HCT116 (cell line): ENCODE measurements at regions not wholly inside any gene's neighbourhood (a gene's known extent, or its start where the extent isn't known, plus 50 kb on each side); places are given as distances from the start of the nearest gene placed in this dataset.

ENCODE experiments used
- ATAC-seq: fragments of 200-7000 bp; cut with Tn5 transposase; 2 replicates; pipeline ENCODE4 v1.9.1; 2020; ENCODE audit warnings: mild to moderate bottlenecking, moderate library complexity
- BruUV-seq: library from RNA; stranded (reverse); fragments of 400-500 nt; replicated peaks from 2 replicates; lab custom pipeline; 2021; lab: Mats Ljungman, UMichigan
- CTCF ChIA-PET: fragments of 300-600 bp; sonication (Branson Sonifier 250); formaldehyde crosslinking; loops from one replicate; lab custom pipeline; 2021; ENCODE audit warnings: antibody characterized with exemption; lab: Charles Lee
- POLR2A ChIA-PET: fragments of 300-600, 350-600 bp; sonication (Branson Sonifier 250); formaldehyde crosslinking; loops from one replicate; lab custom pipeline; 2021; ENCODE audit warnings: antibody characterized with exemption; lab: Charles Lee
- RAD21 ChIA-PET, 2 experiments: fragments of 300-600 bp; sonication (Branson Sonifier 250); formaldehyde crosslinking; loops; one replicate each; lab custom pipeline; 2023; ENCODE audit warnings: low total read pairs in 2 of 2; ENCODE audit not compliant: uncharacterized antibody in 2 of 2, unreplicated experiment in 2 of 2, low non-redundant PET in 1 of 2; lab: Charles Lee
- DNase-seq: peaks from one replicate; pipeline ENCODE4 v3.0.0-alpha.2; 2010; ENCODE audit warnings: low read depth, low spot score
- H2AFZ ChIP-seq: fragments of 200-600 bp; shearing (Covaris generic), sonication (generic); 2 replicates; pipeline ENCODE4 v1.6.1; 2017; ENCODE audit warnings: low read depth, mixed run types, mixed read lengths, antibody characterized with exemption, low read length; ENCODE audit not compliant: poor library complexity, severe bottlenecking
- H3K27ac ChIP-seq: 2 replicates; pipeline ENCODE4 v1.5.1; 2012; ENCODE audit warnings: low read depth, low read length
- H3K27me3 ChIP-seq: fragments of 200-600 bp; sonication (generic); 2 replicates; pipeline ENCODE4 v1.6.1; 2016; ENCODE audit warnings: mixed run types, low read length, mixed read lengths; ENCODE audit not compliant: insufficient read depth
- H3K36me3 ChIP-seq, 2 experiments: fragments of 200-500 bp in 1 of 2; fragments of 200-600 bp in 1 of 2; sonication (Bioruptor generic) in 1 of 2; sonication (generic) in 1 of 2; 2 replicates each; pipeline versions ENCODE4 v1.5.1 to v1.6.1; 2014 to 2016; ENCODE audit warnings: low read length in 2 of 2, inconsistent platforms in 1 of 2, mixed read lengths in 1 of 2, mixed run types in 1 of 2; ENCODE audit not compliant: insufficient read depth in 2 of 2, control insufficient read depth in 1 of 2
- H3K4me1 ChIP-seq, 2 experiments: fragments of 200-600 bp in 1 of 2; sonication (generic) in 1 of 2; 2 replicates each; pipeline versions ENCODE4 v1.5.1 to v1.6.1; 2012 to 2017; ENCODE audit warnings: low read length in 2 of 2, inconsistent platforms in 1 of 2, mild to moderate bottlenecking in 1 of 2, mixed read lengths in 1 of 2, mixed run types in 1 of 2, moderate library complexity in 1 of 2; ENCODE audit not compliant: insufficient read depth in 2 of 2, control insufficient read depth in 1 of 2
- H3K4me2 ChIP-seq: fragments of 200-600 bp; sonication (generic); 2 replicates; pipeline ENCODE4 v1.6.1; 2017; ENCODE audit warnings: mixed run types, low read length, mixed read lengths
- H3K4me3 ChIP-seq, 2 experiments: fragments of 200-600 bp in 1 of 2; sonication (generic) in 1 of 2; replicated peaks in 1 of 2; 2 replicates each; pipeline ENCODE4 v1.5.1; 2011 to 2016; ENCODE audit warnings: low read length in 2 of 2, control low read depth in 1 of 2, low read depth in 1 of 2, mild to moderate bottlenecking in 1 of 2, mixed read lengths in 1 of 2, mixed run types in 1 of 2
- H3K79me2 ChIP-seq: fragments of 200-600 bp; sonication (generic); 2 replicates; pipeline ENCODE4 v1.6.1; 2017; ENCODE audit warnings: mild to moderate bottlenecking, mixed run types, low read length, moderate library complexity, mixed read lengths; ENCODE audit not compliant: insufficient read depth
- H3K9ac ChIP-seq: fragments of 200-600 bp; sonication (generic); 2 replicates; pipeline ENCODE4 v1.6.1; 2016; ENCODE audit warnings: low read length, mixed read lengths
- H3K9me2 ChIP-seq: fragments of 200-600 bp; sonication (generic), shearing (Covaris generic); 2 replicates; pipeline ENCODE4 v1.6.1; 2017; ENCODE audit warnings: mixed run types, mild to moderate bottlenecking, moderate library complexity; ENCODE audit not compliant: insufficient read depth
- H3K9me3 ChIP-seq, 2 experiments: fragments of 200-500 bp in 1 of 2; fragments of 200-600 bp in 1 of 2; sonication (Bioruptor generic) in 1 of 2; sonication (generic) in 1 of 2; 2 replicates each; pipeline ENCODE4 v1.6.1; 2014 to 2017; ENCODE audit warnings: low read length in 2 of 2, mixed read lengths in 2 of 2, inconsistent platforms in 1 of 2, low read depth in 1 of 2, mild to moderate bottlenecking in 1 of 2, mixed run types in 1 of 2, moderate library complexity in 1 of 2; ENCODE audit not compliant: control insufficient read depth in 1 of 2, insufficient read depth in 1 of 2
- H4K20me1 ChIP-seq: fragments of 200-600 bp; sonication (generic), shearing (Covaris generic); 2 replicates; pipeline ENCODE4 v1.6.1; 2017; ENCODE audit warnings: mixed run types, mild to moderate bottlenecking, moderate library complexity; ENCODE audit not compliant: insufficient read depth
- EZH2 ChIP-seq: fragments of 200-600 bp; sonication (generic); IDR thresholded peaks from 2 replicates; pipeline ENCODE4 v1.6.1; 2017; ENCODE audit warnings: antibody characterized with exemption, mixed run types
- TCF7L2 ChIP-seq: IDR thresholded peaks from 2 replicates; pipeline ENCODE4 v1.7.0; 2011; ENCODE audit warnings: borderline replicate concordance, inconsistent platforms; ENCODE audit not compliant: insufficient read depth, insufficient read length; ENCODE audit errors: extremely low read depth
- intact Hi-C: fragments of 100-400 bp; cut with micrococcal nuclease; formaldehyde crosslinking; loops from 2 replicates; pipeline ENCODE4 v1.10.0; 2022
- TF ChIP-seq, protein P1 (sequence below): IDR thresholded peaks from 2 replicates; pipeline ENCODE4 v1.6.1; 2012; ENCODE audit warnings: low read depth
- TF ChIP-seq, protein P2 (sequence below), 3 experiments: fragments of 200-600 bp in 1 of 3; sonication (generic) in 1 of 3; IDR thresholded peaks in 2 of 3; conservative IDR thresholded peaks in 1 of 3; 2 replicates each; pipeline ENCODE4 v1.5.1; 2012 to 2017; ENCODE audit warnings: low read depth in 2 of 3, low read length in 2 of 3, antibody characterized with exemption in 1 of 3, borderline replicate concordance in 1 of 3, control low read depth in 1 of 3, mild to moderate bottlenecking in 1 of 3, mixed read lengths in 1 of 3, mixed run types in 1 of 3, moderate library complexity in 1 of 3; ENCODE audit not compliant: insufficient read depth in 1 of 3

DNA sequence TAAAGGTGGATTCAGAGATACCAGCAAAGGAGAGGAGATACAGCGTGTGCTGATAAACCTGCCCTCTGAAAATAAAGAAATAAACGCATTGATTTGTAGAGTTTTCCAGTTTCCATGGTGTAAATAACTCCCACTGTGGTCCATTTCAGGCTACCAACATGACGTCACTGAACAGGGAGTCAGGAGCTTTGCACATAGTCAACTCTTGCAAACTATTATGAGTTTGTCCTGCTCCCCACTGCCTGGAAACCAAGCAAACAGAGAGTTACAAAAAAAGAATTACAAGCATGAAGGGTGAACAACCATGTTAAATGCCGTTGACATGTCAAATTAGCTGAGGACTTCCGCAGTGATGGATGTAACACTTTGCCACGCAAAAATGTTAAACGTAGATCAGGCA is 70.4 kb upstream of the GATA2 start:
- ChIA-PET CTCF (no interaction called here), RAD21 (no interaction called here), POLR2A (no interaction called here)
- H4K20me1 ChIP-seq = no peaks in the 10 kb centered on the region
- intact Hi-C loops = no loop called here
- H3K79me2 ChIP-seq = no peaks in the 10 kb centered on the region
- H3K27ac ChIP-seq = no peak overlapping the region
- no peak overlapping the region for H2AFZ ChIP-seq
- H3K36me3 ChIP-seq = no peaks in the 10 kb centered on the region
- H3K4me1 ChIP-seq = peaks cover 9% of the 10 kb centered on the region in 2 experiments
- ATAC-seq (no peak), DNase-seq (no peak)
- H3K27me3 ChIP-seq = no peaks in the 10 kb centered on the region
- TF ChIP-seq, protein P1, sequence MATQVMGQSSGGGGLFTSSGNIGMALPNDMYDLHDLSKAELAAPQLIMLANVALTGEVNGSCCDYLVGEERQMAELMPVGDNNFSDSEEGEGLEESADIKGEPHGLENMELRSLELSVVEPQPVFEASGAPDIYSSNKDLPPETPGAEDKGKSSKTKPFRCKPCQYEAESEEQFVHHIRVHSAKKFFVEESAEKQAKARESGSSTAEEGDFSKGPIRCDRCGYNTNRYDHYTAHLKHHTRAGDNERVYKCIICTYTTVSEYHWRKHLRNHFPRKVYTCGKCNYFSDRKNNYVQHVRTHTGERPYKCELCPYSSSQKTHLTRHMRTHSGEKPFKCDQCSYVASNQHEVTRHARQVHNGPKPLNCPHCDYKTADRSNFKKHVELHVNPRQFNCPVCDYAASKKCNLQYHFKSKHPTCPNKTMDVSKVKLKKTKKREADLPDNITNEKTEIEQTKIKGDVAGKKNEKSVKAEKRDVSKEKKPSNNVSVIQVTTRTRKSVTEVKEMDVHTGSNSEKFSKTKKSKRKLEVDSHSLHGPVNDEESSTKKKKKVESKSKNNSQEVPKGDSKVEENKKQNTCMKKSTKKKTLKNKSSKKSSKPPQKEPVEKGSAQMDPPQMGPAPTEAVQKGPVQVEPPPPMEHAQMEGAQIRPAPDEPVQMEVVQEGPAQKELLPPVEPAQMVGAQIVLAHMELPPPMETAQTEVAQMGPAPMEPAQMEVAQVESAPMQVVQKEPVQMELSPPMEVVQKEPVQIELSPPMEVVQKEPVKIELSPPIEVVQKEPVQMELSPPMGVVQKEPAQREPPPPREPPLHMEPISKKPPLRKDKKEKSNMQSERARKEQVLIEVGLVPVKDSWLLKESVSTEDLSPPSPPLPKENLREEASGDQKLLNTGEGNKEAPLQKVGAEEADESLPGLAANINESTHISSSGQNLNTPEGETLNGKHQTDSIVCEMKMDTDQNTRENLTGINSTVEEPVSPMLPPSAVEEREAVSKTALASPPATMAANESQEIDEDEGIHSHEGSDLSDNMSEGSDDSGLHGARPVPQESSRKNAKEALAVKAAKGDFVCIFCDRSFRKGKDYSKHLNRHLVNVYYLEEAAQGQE = no peak
- TF ChIP-seq TCF7L2 = no peak
- TF ChIP-seq, protein P2, sequence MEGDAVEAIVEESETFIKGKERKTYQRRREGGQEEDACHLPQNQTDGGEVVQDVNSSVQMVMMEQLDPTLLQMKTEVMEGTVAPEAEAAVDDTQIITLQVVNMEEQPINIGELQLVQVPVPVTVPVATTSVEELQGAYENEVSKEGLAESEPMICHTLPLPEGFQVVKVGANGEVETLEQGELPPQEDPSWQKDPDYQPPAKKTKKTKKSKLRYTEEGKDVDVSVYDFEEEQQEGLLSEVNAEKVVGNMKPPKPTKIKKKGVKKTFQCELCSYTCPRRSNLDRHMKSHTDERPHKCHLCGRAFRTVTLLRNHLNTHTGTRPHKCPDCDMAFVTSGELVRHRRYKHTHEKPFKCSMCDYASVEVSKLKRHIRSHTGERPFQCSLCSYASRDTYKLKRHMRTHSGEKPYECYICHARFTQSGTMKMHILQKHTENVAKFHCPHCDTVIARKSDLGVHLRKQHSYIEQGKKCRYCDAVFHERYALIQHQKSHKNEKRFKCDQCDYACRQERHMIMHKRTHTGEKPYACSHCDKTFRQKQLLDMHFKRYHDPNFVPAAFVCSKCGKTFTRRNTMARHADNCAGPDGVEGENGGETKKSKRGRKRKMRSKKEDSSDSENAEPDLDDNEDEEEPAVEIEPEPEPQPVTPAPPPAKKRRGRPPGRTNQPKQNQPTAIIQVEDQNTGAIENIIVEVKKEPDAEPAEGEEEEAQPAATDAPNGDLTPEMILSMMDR (IDR thresholded peaks at IDR 0.05 in 2 of 3, conservative IDR thresholded peaks at IDR 0.05 in 1 of 3; ENCODE audit: borderline replicate concordance in 1 of 3, insufficient read depth in 1 of 3, low read depth in 2 of 3, low read length in 2 of 3) = no peak
- no peak for TF ChIP-seq EZH2
- no peaks in the 10 kb centered on the region for H3K9me2 ChIP-seq
- BruUV-seq = no TSS peak
- no peak overlapping the region for H3K4me3 ChIP-seq
- H3K9me3 ChIP-seq = no peaks in the 10 kb centered on the region
- no peak overlapping the region for H3K9ac ChIP-seq
- no peak overlapping the region for H3K4me2 ChIP-seq
